Keratinocyte (primary cell): ENCODE measurements at regions not wholly inside any gene's neighbourhood (a gene's known extent, or its start where the extent isn't known, plus 50 kb on each side); places are given as distances from the start of the nearest gene placed in this dataset.

ENCODE experiments used
- CTCF ChIP-seq, 3 experiments: IDR thresholded peaks in 1 of 3; conservative IDR thresholded peaks in 1 of 3; optimal IDR thresholded peaks in 1 of 3; 2 replicates in 2 of 3; 3 replicates in 1 of 3; pipeline versions ENCODE3 to v1.5.1; 2011; ENCODE audit warnings: low read length in 3 of 3, mild to moderate bottlenecking in 3 of 3, moderate library complexity in 2 of 3, control low read depth in 1 of 3, inconsistent platforms in 1 of 3; ENCODE audit not compliant: insufficient read depth in 2 of 3; ENCODE audit errors: extremely low read depth in 1 of 3
- EZH2 ChIP-seq: IDR thresholded peaks from one replicate; pipeline ENCODE4 v1.6.1; 2012; ENCODE audit warnings: inconsistent platforms, mild to moderate bottlenecking, low read length, moderate library complexity

- no peak for TF ChIP-seq CTCF (optimal IDR thresholded peaks at IDR 0.05 in 1 of 3, IDR thresholded peaks at IDR 0.05 in 1 of 3, conservative IDR thresholded peaks at IDR 0.05 in 1 of 3; ENCODE audit: extremely low read depth in 1 of 3, insufficient read depth in 2 of 3, low read length in 3 of 3)
- no peak for TF ChIP-seq EZH2
Measured at GRCh38 chr3:146337991-146338390, 87.1 kb upstream of the PLSCR4 start.
